NCI-H748 (cell line): ENCODE measurements at regions not wholly inside any gene's neighbourhood (a gene's known extent, or its start where the extent isn't known, plus 50 kb on each side); places are given as distances from the start of the nearest gene placed in this dataset.
A peak's percentile ranks its signal among the peaks of the same experiment; 100 is the strongest.

Experiments used
- DNase-seq: peaks from one replicate; lab custom pipeline; 2025; ENCODE audit not compliant: unreplicated experiment; lab: John Stamatoyannopoulos, UW

DNA sequence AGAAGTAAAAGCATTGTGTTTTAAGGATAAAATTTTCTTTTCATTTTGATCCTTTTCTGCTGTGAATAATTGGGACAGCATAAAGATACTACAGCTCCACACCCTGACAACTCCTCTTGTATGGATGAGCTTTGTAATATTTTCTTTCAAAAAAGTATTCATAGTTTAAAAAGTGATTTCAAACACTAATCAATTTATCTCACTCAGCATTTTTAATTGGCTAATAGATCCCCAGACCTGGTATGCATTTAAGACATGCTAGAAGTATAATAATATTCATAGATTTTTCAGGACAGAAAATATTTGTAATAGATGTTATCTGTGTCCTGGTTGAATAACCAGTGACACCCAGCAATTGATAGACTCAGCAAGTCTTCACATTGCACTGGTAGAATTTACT is 510.7 kb downstream of the RIT2 start:
- no peak for DNase-seq

GRCh38 chr18:42606886-42607495 is 508.5 kb downstream of the RIT2 start:
- DNase-seq = no peak

DNA sequence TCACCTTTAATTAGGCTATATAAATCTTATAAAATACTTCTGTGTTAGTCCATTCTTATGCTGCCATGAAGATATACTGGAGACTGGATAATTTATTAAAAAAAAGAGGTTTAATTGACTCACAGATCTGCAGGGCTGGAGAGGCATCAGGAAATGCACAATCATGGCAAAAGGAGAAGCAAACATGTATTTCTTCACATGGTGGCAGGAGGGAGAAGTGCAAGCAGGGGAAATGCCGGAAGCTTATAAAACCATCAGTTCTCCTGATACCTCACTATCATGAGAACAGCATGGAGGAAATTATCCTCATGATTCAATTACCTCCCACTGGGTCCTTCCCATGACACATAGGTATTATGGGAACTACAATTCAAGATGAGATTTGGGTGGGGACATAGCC is 504.4 kb downstream of the RIT2 start:
- peak; percentile 24 for DNase-seq

DNA sequence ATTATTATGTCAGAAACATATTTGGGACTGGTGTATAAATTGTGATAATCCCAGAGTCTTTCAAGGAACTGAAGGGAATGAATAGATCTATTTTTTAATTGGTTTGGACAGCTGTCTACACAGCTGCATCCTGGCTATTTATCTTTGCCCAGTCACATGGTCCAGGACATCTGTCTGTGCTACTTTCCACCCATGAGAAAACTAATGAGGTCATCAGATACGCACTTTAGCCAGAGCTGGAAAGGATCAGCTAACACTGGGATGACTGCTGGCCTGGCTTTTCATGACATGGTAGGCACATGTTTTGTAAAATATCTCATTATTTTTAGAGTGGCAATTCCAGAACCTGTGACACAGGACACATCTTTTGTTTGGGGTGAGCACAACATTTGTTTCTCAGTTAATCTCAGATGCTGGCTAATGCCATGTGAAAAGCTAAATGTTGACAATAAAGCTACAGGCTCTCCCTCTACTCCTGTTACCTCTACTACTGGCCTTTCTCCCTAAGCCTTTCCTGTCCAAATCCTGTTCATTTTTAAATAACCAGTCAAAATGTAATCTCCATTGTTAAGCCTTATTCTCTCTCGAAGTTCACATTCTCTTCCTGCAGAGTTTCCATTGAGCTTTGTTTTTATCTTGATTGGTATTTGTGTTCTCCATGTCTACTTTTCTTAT is 500.7 kb downstream of the RIT2 start:
- DNase-seq = peak; percentile 99

GRCh38 chr18:42617221-42617620 is 498.3 kb downstream of the RIT2 start:
- DNase-seq = no peak

DNA sequence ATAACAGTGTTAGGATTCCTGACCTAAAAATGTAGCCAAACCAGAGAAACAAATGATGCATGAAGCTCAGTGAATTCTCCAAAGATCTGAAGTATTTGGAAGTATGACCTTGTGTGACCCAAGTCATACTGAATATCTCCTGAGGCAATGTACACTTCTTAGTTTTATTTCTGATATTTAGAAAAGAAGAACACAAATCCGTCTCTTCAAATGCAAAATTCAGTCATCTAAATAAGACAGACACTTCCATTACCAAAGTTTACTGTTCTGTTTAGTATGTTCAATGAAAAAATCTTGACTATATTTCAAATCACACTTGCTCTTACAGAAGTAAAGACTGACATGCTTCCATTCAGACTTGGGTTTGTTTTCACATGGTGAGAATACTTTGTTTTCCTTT is 495.7 kb downstream of the RIT2 start:
- DNase-seq = no peak

DNA sequence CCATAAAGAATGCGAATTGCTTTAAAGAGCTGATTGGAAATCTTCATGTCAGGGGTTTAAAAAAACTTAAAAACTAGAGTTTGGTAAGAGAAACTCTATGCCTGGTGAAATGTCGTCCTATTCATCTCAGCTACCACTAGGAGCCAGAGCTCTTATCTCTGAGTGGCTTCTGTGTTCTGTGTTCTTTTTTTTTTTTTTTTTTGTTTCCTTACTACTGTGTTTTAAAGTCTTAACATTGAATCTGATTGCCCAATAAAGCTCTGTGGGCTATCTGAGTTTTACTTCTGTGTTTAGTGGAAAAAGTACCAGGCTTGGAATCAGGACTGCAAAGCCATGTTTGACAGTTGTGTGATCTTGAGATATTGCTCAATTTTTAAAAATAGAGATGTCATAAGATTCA is 494.8 kb downstream of the RIT2 start:
- DNase-seq = no peak

DNA sequence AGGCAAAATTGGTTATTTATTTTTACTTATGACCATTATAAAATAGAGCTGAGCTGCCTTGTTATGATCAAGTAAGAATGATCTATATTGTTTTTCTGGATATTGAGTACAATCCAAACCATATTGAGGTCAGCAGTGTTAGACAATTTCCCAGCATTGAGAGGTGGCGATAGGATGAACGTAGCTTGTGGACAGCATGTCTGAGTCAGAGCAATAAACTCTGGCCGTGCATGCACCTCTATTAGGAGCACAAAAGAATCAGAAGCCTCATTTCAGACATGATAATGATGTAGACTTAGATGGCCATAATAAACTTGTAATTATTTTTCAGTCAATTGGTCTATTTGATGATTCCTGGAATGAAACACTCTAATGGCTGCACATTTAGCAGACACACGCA is 491.6 kb downstream of the RIT2 start:
- peak; percentile 88 for DNase-seq

- DNase-seq = no peak
These were observed 482.7 kb downstream of the RIT2 start for GRCh38 chr18:42632801-42633200.

- DNase-seq = peak; percentile 47
These were observed 480.0 kb downstream of the RIT2 start for GRCh38 chr18:42635378-42636048.

DNA sequence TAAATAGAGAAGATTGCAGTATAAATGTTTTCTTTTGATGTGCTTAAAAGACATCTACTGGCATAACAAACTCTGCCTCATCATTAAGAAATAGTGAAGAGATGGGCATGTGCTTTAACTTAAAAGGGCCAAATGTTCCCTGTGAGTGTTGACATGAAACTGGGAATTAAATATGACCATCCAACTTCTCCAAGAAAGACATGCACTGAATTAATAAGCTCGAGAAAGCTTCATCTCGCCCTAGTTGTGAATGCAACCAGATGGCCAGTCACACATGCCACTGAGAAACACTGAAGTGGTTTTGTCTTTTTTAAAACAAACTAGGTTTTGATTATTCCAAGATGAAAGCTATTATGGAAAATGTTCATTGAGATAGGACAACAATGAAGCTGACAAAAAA is 479.2 kb downstream of the RIT2 start:
- DNase-seq = no peak

DNA sequence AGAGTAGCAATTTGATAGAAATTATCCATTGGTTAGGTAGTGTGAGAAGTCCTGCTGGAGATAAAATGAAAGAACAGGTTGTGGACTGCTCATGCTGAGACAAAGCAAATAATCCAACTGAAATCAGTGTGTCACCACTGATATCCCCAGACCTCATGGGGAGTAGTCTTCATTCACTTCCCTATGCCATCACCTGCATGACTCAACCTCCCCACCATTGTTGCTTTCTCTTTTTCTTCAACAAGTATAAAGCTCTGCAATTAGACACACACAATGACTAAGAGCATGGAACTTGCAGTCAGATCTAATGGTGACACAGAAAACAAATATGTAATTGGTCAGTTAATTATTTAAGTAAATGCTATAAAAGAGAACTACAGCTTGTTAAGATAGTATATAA is 475.3 kb downstream of the RIT2 start:
- DNase-seq = peak; percentile 61

GRCh38 chr18:42641996-42642395 is 473.5 kb downstream of the RIT2 start:
- DNase-seq = peak; percentile 18

DNA sequence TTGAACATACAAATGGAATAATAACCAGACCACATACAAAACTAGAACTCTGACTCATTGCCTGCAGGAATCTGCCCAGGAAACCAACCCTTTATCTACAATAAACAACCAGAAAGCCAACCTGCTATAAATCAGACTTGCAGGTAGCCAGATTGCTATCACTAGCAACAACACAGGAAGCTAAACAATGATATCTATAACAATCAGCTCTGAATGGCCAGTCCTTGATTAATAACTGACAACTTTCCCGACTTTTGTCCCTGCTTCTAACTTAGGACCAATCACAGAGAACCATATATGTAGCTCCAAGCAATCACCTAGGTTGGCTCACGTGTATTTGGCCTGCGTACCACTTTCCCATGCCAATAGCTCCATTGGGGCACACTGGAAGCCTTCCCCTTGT is 470.8 kb downstream of the RIT2 start:
- DNase-seq = peak; percentile 38

GRCh38 chr18:42649331-42650035 is 466.0 kb downstream of the RIT2 start:
- no peak for DNase-seq

DNA sequence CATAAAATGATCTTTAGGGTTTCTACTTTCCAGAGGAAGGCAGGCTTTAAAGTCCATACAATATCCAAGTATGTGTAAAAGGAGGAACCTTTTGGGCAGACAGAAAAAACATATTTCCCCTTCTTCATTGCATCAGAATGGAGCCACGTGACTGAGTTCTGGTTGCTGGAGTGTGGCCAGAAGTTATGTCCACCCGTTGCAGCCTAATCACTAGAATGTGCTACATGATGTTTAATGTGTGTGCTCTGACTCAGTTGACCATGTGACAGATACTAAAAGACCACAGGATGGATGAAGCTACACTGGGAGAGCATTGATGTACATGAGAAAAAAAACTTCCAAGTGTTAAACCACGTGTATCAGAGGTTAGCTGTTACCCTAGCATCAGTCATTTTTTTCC is 460.9 kb downstream of the RIT2 start:
- no peak for DNase-seq

DNA sequence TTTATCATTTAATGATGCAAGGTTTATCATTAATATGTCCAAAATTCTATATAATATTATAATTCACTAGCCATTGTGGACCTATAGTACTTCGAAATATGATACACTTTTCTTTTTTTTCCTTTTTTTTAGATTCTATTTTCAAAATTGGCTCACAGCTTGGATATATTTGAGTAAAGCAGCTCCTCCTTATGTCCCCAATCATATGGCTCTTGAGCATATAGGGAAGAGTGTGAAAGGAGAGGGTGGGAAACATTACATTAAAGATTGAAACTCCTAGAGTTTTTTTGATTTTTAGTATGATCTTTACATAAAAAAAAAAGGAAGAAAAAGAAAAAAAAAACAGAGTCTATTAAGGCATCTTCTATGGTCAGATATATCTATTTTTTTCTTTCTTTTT is 457.9 kb downstream of the RIT2 start:
- DNase-seq = no peak

- no peak for DNase-seq
These were observed 457.3 kb downstream of the RIT2 start for GRCh38 chr18:42658171-42658570.

DNA sequence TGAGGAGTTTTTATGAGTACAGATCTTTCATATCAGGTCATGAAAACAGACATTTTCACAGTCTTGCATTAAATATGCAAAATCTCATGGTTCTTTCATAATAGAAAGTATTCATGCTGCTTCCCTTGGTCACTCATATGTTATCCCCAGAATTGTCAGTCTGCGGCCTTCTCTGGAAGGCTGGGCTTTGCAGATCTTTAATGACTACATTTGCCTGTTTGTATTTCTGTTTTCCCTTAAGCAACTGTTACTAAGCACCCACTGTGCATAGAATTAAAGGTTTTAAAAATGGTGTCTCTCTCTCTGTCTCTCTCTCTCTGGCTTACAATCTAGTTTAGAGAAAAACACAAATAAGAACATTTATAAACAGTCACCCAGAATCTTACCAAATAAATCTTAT is 456.3 kb downstream of the RIT2 start:
- DNase-seq = no peak

DNA sequence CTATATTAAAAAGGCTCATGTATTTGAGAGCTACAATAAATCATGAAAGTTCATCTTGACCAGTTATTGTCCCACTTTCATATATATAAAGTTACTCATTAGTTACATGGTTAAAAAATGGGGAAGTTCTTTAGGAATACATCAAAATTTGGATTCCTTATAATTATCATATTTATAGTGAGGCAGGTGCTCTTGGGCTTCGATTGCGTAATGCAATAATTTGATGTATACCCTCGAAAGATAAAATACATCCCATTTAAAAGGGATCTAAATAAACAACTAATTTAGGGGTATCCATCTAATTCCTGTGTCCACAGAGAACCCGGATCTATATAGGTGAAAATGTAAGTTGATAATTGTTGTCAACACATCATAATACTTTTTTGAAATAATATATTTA is 444.6 kb downstream of the RIT2 start:
- no peak for DNase-seq

DNA sequence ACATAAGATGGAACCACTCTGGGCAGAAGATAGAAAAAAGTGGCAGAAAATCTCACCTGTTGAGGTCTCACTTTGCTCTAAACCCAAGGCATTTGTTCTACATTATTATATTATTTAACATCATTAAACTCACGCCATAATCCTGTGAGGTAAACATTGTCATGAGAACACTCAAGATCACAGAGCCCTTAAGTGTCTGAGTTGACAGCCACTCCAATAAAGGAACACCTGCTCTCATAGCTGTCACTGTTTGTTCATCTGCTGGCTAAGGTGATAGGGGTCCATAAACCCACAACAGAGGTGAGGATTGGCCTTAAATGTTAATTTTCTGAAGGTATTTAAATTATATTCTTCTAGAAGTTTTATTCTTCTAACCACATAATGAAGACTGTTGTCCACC is 439.7 kb downstream of the RIT2 start:
- peak; percentile 98 for DNase-seq

GRCh38 chr18:42683094-42683493 is 432.4 kb downstream of the RIT2 start:
- DNase-seq = peak; percentile 22
